Breast epithelium (tissue), 3 donors: ENCODE measurements at regions not wholly inside any gene's neighbourhood (a gene's known extent, or its start where the extent isn't known, plus 50 kb on each side); places are given as distances from the start of the nearest gene placed in this dataset.

Source experiments
- CTCF ChIP-seq, 3 donors: fragments of 450-650 bp; IDR thresholded peaks; one replicate each; pipeline ENCODE4 v1.5.1; 2016 to 2017; ENCODE audit warnings: antibody characterized with exemption in 3 of 3, mild to moderate bottlenecking in 3 of 3, moderate library complexity in 3 of 3
- POLR2A ChIP-seq: fragments of 450-650 bp; IDR thresholded peaks from one replicate; pipeline ENCODE4 v1.6.1; 2016; ENCODE audit warnings: antibody characterized with exemption, mild to moderate bottlenecking, moderate library complexity
- POLR2AphosphoS5 ChIP-seq, 3 donors: sonication (generic); formaldehyde crosslinking; IDR thresholded peaks; one replicate each; pipeline ENCODE4 v1.6.1; 2017; ENCODE audit warnings: antibody characterized with exemption in 3 of 3

GRCh38 chr12:17142856-17143255, 536.9 kb upstream of the LMO3 start:
- TF ChIP-seq CTCF (IDR thresholded peaks at IDR 0.05) (no peak), POLR2A (no peak), POLR2AphosphoS5 (IDR thresholded peaks at IDR 0.05) (no peak)
